ENCODE measurements at regions not wholly inside any gene's neighbourhood (a gene's known extent, or its start where the extent isn't known, plus 50 kb on each side); places are given as distances from the start of the nearest gene placed in this dataset.
A peak's percentile ranks its signal among the peaks of the same experiment; 100 is the strongest.

- TF ChIP-seq CCAR2 (optimal IDR thresholded peaks at IDR 0.05; ENCODE audit: low read depth, low read length) (no peak), ZKSCAN8 (CRISPR knock-in tag; IDR thresholded peaks at IDR 0.05; ENCODE audit: borderline replicate concordance) (peak; percentile 97; the same call in 1 of the 2 replicates), PPARG (CRISPR knock-in tag; conservative IDR thresholded peaks at IDR 0.05) (peak; percentile 93), SRSF9 (IDR thresholded peaks at IDR 0.05; ENCODE audit: borderline replicate concordance, insufficient read depth, low read depth, low read length, poor library complexity, severe bottlenecking) (no peak), ZNF616 (CRISPR knock-in tag; IDR thresholded peaks at IDR 0.05; ENCODE audit: low read depth) (no peak), HINFP (CRISPR knock-in tag; IDR thresholded peaks at IDR 0.05; ENCODE audit: low read depth) (peak; percentile 80), MEF2D (CRISPR knock-in tag; IDR thresholded peaks at IDR 0.05) (peak; percentile 95), REXO4 (CRISPR knock-in tag; IDR thresholded peaks at IDR 0.05; ENCODE audit: borderline replicate concordance) (no peak), GZF1 (CRISPR knock-in tag; IDR thresholded peaks at IDR 0.05) (no peak), ZBED4 (CRISPR knock-in tag; IDR thresholded peaks at IDR 0.05; ENCODE audit: borderline replicate concordance) (peak; percentile 86), MAFG (CRISPR knock-in tag; IDR thresholded peaks at IDR 0.05) (no peak), TEAD2 (CRISPR knock-in tag; IDR thresholded peaks at IDR 0.05) (no peak), ZFP36L2 (CRISPR knock-in tag; IDR thresholded peaks at IDR 0.05) (no peak), MTF1 (CRISPR knock-in tag; IDR thresholded peaks at IDR 0.05) (no peak), ATF7-NPFF (CRISPR knock-in tag; IDR thresholded peaks at IDR 0.05; ENCODE audit: low read depth) (no peak; the same call in 1 of the 2 replicates), WIZ (CRISPR knock-in tag; IDR thresholded peaks at IDR 0.05) (0 out of 2 replicates have a peak, but pooled peaks have one; percentile 35), HDAC6 (IDR thresholded peaks at IDR 0.05; ENCODE audit: low read depth, low read length) (no peak), JARID2 (CRISPR knock-in tag; IDR thresholded peaks at IDR 0.05; ENCODE audit: insufficient replicate concordance) (no peak), BHLHE40 (IDR thresholded peaks at IDR 0.05; ENCODE audit: low read length) (no peak), MXD1 (CRISPR knock-in tag; IDR thresholded peaks at IDR 0.05) (no peak), RBFOX2 (IDR thresholded peaks at IDR 0.05; ENCODE audit: low read depth, low read length) (no peak), PAWR (CRISPR knock-in tag; IDR thresholded peaks at IDR 0.05; ENCODE audit: borderline replicate concordance) (no peak), ERF (CRISPR knock-in tag; IDR thresholded peaks at IDR 0.05) (peak; percentile 95), NFIB (CRISPR knock-in tag; IDR thresholded peaks at IDR 0.05; ENCODE audit: borderline replicate concordance) (no peak), ZNF501 (CRISPR knock-in tag; IDR thresholded peaks at IDR 0.05) (peak; percentile 86)
Observed at GRCh38 chr2:217331523-217332416, 471.9 kb upstream of the TNP1 start (continued).
